Keratinocyte (primary cell): ENCODE measurements at regions not wholly inside any gene's neighbourhood (a gene's known extent, or its start where the extent isn't known, plus 50 kb on each side); places are given as distances from the start of the nearest gene placed in this dataset.

ENCODE experiments used
- DNase-seq: peaks from one replicate; pipeline ENCODE4 v3.0.0-alpha.2; 2011; ENCODE audit warnings: low read depth, missing footprints, low spot score
- FAIRE-seq: peaks from 2 replicates; lab custom pipeline; 2011; peaks lifted over from hg19 to GRCh38; lab: Jason Lieb, UNC
- H2AFZ ChIP-seq: 2 replicates; pipeline ENCODE4 v1.6.0; 2012; ENCODE audit warnings: low read length, control low read depth, inconsistent platforms; ENCODE audit not compliant: control insufficient read depth
- H3K27ac ChIP-seq: 2 replicates; pipeline ENCODE4 v1.5.1; 2011; ENCODE audit warnings: low read length; ENCODE audit not compliant: control insufficient read depth, insufficient read depth
- H3K27me3 ChIP-seq: 3 replicates; pipeline ENCODE4 v1.6.0; 2011; ENCODE audit warnings: low read length; ENCODE audit not compliant: control insufficient read depth, insufficient read depth; ENCODE audit errors: extremely low read depth
- H3K36me3 ChIP-seq, 2 experiments: 2 replicates in 1 of 2; 3 replicates in 1 of 2; pipeline ENCODE4 v1.5.1; 2011; ENCODE audit warnings: low read length in 2 of 2, mild to moderate bottlenecking in 1 of 2; ENCODE audit not compliant: control insufficient read depth in 2 of 2, insufficient read depth in 2 of 2; ENCODE audit errors: extremely low read depth in 1 of 2
- H3K4me1 ChIP-seq: 3 replicates; pipeline ENCODE4 v1.5.1; 2011; ENCODE audit warnings: low read length; ENCODE audit not compliant: control insufficient read depth, insufficient read depth; ENCODE audit errors: extremely low read depth
- H3K4me2 ChIP-seq: 3 replicates; pipeline ENCODE4 v1.6.0; 2011; ENCODE audit warnings: low read depth, low read length; ENCODE audit not compliant: control insufficient read depth, insufficient read depth; ENCODE audit errors: extremely low read depth
- H3K4me3 ChIP-seq, 3 experiments: fragments of 200-600 bp in 1 of 3; sonication (generic) in 1 of 3; 2 replicates in 2 of 3; 3 replicates in 1 of 3; pipeline ENCODE4 v1.5.1; 2011 to 2016; ENCODE audit warnings: low read length in 3 of 3, mild to moderate bottlenecking in 3 of 3, control low read depth in 2 of 3, inconsistent platforms in 1 of 3, low read depth in 1 of 3, mixed read lengths in 1 of 3, mixed run types in 1 of 3, moderate library complexity in 1 of 3; ENCODE audit not compliant: control insufficient read depth in 2 of 3, insufficient read depth in 2 of 3; ENCODE audit errors: extremely low read depth in 1 of 3
- H3K79me2 ChIP-seq: 2 replicates; pipeline ENCODE4 v1.6.0; 2012; ENCODE audit warnings: low read length; ENCODE audit not compliant: control insufficient read depth, insufficient read depth
- H3K9ac ChIP-seq: 3 replicates; pipeline ENCODE4 v1.6.0; 2011; ENCODE audit warnings: low read length; ENCODE audit not compliant: control insufficient read depth, insufficient read depth; ENCODE audit errors: extremely low read depth
- H3K9me1 ChIP-seq: 3 replicates; pipeline ENCODE4 v1.6.0; 2011; ENCODE audit warnings: low read length; ENCODE audit not compliant: control insufficient read depth, insufficient read depth; ENCODE audit errors: extremely low read depth
- H3K9me3 ChIP-seq: 2 replicates; pipeline ENCODE4 v1.5.1; 2012; ENCODE audit warnings: low read depth, low read length; ENCODE audit not compliant: control insufficient read depth
- H4K20me1 ChIP-seq: 3 replicates; pipeline ENCODE4 v1.6.0; 2011; ENCODE audit warnings: low read length; ENCODE audit not compliant: control insufficient read depth, insufficient read depth; ENCODE audit errors: extremely low read depth
- CTCF ChIP-seq, 3 experiments: IDR thresholded peaks in 1 of 3; conservative IDR thresholded peaks in 1 of 3; optimal IDR thresholded peaks in 1 of 3; 2 replicates in 2 of 3; 3 replicates in 1 of 3; pipeline versions ENCODE3 to v1.5.1; 2011; ENCODE audit warnings: low read length in 3 of 3, mild to moderate bottlenecking in 3 of 3, moderate library complexity in 2 of 3, control low read depth in 1 of 3, inconsistent platforms in 1 of 3; ENCODE audit not compliant: insufficient read depth in 2 of 3; ENCODE audit errors: extremely low read depth in 1 of 3
- EZH2 ChIP-seq: IDR thresholded peaks from one replicate; pipeline ENCODE4 v1.6.1; 2012; ENCODE audit warnings: inconsistent platforms, mild to moderate bottlenecking, low read length, moderate library complexity
- dilution Hi-C: fragments of 300-500 bp; cut with MboI; formaldehyde crosslinking; loops from one replicate; pipeline ENCODE4 v1.7.0; 2020; ENCODE audit warnings: low sequenced_read_pairs; ENCODE audit not compliant: extremely low pct_ligation_motif_present

GRCh38 chr11:70713988-70714665 lies 315.8 kb downstream of the CTTN start:
- no peaks in the 10 kb centered on the region for H3K9me1 ChIP-seq
- H3K4me3 ChIP-seq = no peak overlapping the region
- H3K36me3 ChIP-seq = no peaks in the 10 kb centered on the region
- no peak overlapping the region for H3K27ac ChIP-seq
- no peaks in the 10 kb centered on the region for H4K20me1 ChIP-seq
- no peak overlapping the region for H2AFZ ChIP-seq
- dilution Hi-C loops = no loop called here
- peaks cover 37% of the 10 kb centered on the region for H3K27me3 ChIP-seq
- H3K4me1 ChIP-seq = no peaks in the 10 kb centered on the region
- no peak overlapping the region for H3K4me2 ChIP-seq
- DNase-seq (no peak), FAIRE-seq (no peak)
- no peak for TF ChIP-seq EZH2
- no peak for TF ChIP-seq CTCF (optimal IDR thresholded peaks at IDR 0.05 in 1 of 3, IDR thresholded peaks at IDR 0.05 in 1 of 3, conservative IDR thresholded peaks at IDR 0.05 in 1 of 3; ENCODE audit: extremely low read depth in 1 of 3, insufficient read depth in 2 of 3, low read length in 3 of 3)
- peaks cover 6% of the 10 kb centered on the region for H3K9me3 ChIP-seq
- H3K9ac ChIP-seq = no peak overlapping the region
- no peaks in the 10 kb centered on the region for H3K79me2 ChIP-seq

GRCh38 chr11:70715166-70715951 lies 317.0 kb downstream of the CTTN start:
- Histone ChIP-seq H3K9me1 (no peaks in the 10 kb centered on the region), H3K79me2 (no peaks in the 10 kb centered on the region), H4K20me1 (no peaks in the 10 kb centered on the region), H3K4me2 (no peak overlapping the region), H3K9me3 (peaks cover 8% of the 10 kb centered on the region), H3K4me3 (no peak overlapping the region), H3K27ac (no peak overlapping the region), H3K9ac (no peak overlapping the region), H3K4me1 (no peaks in the 10 kb centered on the region), H3K27me3 (peaks cover 33% of the 10 kb centered on the region), H2AFZ (no peak overlapping the region), H3K36me3 (no peaks in the 10 kb centered on the region)
- dilution Hi-C loops = no loop called here
- FAIRE-seq = no peak
- no peak for DNase-seq
- no peak for TF ChIP-seq CTCF (optimal IDR thresholded peaks at IDR 0.05 in 1 of 3, IDR thresholded peaks at IDR 0.05 in 1 of 3, conservative IDR thresholded peaks at IDR 0.05 in 1 of 3; ENCODE audit: extremely low read depth in 1 of 3, insufficient read depth in 2 of 3, low read length in 3 of 3)
- TF ChIP-seq EZH2 = no peak
